OCI-LY3 (cell line): ENCODE measurements at regions not wholly inside any gene's neighbourhood (a gene's known extent, or its start where the extent isn't known, plus 50 kb on each side); places are given as distances from the start of the nearest gene placed in this dataset.

Source experiments
- EZH2phosphoT487 ChIP-seq: fragments of 200-600 bp; shearing (Covaris generic); IDR thresholded peaks from 2 replicates; pipeline ENCODE4 v1.6.1; 2018; ENCODE audit warnings: antibody characterized with exemption, mixed run types, low read depth
- TF ChIP-seq, protein P1 (sequence below): fragments of 200-600, 300-600 bp; sonication (generic); IDR thresholded peaks from 2 replicates; pipeline ENCODE4 v1.5.1; 2014; ENCODE audit warnings: antibody characterized with exemption, low read length, low read depth

DNA sequence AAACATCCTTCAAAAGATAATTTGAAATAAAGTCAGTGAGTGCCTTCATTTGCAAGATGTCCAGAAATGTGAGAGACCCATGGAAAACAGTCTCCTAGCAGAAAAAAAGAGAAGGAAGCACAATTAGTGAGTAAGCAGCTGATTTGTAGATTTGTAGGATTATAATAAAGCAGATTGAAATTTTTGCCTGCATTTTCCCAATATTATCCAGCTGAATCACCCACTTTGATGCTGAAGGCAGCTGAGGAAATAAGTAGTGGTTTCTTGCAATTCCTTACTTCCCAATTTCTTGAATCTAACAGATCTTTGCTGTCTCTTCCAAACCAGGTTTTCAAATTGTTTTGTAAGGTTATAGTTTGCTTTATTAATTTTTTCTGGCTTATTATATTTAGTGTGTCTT lies 181.4 kb downstream of the GNAT3 start:
- TF ChIP-seq, protein P1, sequence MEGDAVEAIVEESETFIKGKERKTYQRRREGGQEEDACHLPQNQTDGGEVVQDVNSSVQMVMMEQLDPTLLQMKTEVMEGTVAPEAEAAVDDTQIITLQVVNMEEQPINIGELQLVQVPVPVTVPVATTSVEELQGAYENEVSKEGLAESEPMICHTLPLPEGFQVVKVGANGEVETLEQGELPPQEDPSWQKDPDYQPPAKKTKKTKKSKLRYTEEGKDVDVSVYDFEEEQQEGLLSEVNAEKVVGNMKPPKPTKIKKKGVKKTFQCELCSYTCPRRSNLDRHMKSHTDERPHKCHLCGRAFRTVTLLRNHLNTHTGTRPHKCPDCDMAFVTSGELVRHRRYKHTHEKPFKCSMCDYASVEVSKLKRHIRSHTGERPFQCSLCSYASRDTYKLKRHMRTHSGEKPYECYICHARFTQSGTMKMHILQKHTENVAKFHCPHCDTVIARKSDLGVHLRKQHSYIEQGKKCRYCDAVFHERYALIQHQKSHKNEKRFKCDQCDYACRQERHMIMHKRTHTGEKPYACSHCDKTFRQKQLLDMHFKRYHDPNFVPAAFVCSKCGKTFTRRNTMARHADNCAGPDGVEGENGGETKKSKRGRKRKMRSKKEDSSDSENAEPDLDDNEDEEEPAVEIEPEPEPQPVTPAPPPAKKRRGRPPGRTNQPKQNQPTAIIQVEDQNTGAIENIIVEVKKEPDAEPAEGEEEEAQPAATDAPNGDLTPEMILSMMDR = no peak
- TF ChIP-seq EZH2phosphoT487 = no peak
